HL-60 (cell line): ENCODE measurements at regions not wholly inside any gene's neighbourhood (a gene's known extent, or its start where the extent isn't known, plus 50 kb on each side); places are given as distances from the start of the nearest gene placed in this dataset.

Experiments used
- DNase-seq, 2 experiments: peaks; one replicate each; pipeline ENCODE4 v3.0.0-alpha.2; 2010 to 2020; ENCODE audit warnings: low read depth in 1 of 2, low spot score in 1 of 2
- H3K27ac ChIP-seq: fragments of 250-450 bp; sonication (Bioruptor Pico); replicated peaks from 2 replicates; pipeline ENCODE4 v1.5.1; 2020; ENCODE audit warnings: mild to moderate bottlenecking, moderate library complexity
- H3K27me3 ChIP-seq: fragments of 250-450 bp; sonication (Bioruptor Pico); 2 replicates; pipeline ENCODE4 v1.5.1; 2021; ENCODE audit warnings: mild to moderate bottlenecking, moderate library complexity; ENCODE audit not compliant: insufficient read depth, poor library complexity, severe bottlenecking
- H3K4me3 ChIP-seq: replicated peaks from 2 replicates; pipeline ENCODE4 v1.5.1; 2011; ENCODE audit warnings: mild to moderate bottlenecking, control low read depth, low read length; ENCODE audit not compliant: insufficient read depth
- GABPA ChIP-seq: IDR thresholded peaks from 2 replicates; pipeline ENCODE4 v1.6.1; 2012; ENCODE audit warnings: low read depth
- POLR2AphosphoS5 ChIP-seq: IDR thresholded peaks from 2 replicates; pipeline ENCODE4 v1.6.1; 2012; ENCODE audit warnings: low read depth
- SPI1 ChIP-seq: IDR thresholded peaks from 2 replicates; pipeline ENCODE4 v1.6.1; 2012; ENCODE audit warnings: low read depth, mild to moderate bottlenecking, borderline replicate concordance
- TF ChIP-seq, protein P1 (sequence below): IDR thresholded peaks from one replicate; pipeline ENCODE4 v1.5.1; 2011; ENCODE audit warnings: low read length, control low read depth, inconsistent platforms; ENCODE audit not compliant: insufficient read depth
- TF ChIP-seq, protein P2 (sequence below): IDR thresholded peaks from 2 replicates; pipeline ENCODE4 v1.6.1; 2012; ENCODE audit warnings: low read depth; ENCODE audit not compliant: insufficient replicate concordance

DNA sequence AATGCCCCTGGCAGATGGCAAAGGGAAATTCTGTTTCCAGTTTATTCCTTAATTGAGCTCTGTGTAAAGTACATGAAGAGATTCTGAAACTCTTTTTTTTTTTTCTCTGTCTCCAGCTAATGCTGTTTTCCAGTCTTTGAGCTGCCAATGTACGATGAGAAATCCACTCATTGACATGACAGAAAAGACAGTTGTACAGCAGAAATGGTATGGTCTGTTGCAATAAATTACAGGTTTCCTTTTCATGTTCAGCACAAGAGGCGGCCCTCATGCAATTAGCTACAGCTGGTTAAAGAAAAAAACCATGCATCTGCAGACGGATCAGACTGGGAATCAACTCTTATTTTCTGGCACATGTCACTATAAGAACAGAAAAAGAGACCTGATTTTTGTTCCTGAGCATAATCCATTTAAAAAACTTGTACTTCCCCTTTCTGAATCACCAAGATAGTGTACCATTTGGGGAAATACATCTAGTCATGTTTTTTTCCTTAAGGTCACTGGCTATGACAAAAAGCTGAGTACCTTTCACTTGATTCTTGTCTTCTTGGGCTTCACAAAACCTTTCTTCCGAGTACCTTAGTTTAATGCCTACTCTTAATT lies 289.8 kb upstream of the PREP start:
- peak; percentile 10 to 31 for DNase-seq
- TF ChIP-seq, protein P1, sequence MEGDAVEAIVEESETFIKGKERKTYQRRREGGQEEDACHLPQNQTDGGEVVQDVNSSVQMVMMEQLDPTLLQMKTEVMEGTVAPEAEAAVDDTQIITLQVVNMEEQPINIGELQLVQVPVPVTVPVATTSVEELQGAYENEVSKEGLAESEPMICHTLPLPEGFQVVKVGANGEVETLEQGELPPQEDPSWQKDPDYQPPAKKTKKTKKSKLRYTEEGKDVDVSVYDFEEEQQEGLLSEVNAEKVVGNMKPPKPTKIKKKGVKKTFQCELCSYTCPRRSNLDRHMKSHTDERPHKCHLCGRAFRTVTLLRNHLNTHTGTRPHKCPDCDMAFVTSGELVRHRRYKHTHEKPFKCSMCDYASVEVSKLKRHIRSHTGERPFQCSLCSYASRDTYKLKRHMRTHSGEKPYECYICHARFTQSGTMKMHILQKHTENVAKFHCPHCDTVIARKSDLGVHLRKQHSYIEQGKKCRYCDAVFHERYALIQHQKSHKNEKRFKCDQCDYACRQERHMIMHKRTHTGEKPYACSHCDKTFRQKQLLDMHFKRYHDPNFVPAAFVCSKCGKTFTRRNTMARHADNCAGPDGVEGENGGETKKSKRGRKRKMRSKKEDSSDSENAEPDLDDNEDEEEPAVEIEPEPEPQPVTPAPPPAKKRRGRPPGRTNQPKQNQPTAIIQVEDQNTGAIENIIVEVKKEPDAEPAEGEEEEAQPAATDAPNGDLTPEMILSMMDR, result no peak
- TF ChIP-seq SPI1, result peak; percentile 69; the same call in 1 of the 2 replicates
- Histone ChIP-seq H3K27ac (no peak overlapping the region), H3K27me3 (no peaks in the 10 kb centered on the region), H3K4me3 (no peak overlapping the region)

DNA sequence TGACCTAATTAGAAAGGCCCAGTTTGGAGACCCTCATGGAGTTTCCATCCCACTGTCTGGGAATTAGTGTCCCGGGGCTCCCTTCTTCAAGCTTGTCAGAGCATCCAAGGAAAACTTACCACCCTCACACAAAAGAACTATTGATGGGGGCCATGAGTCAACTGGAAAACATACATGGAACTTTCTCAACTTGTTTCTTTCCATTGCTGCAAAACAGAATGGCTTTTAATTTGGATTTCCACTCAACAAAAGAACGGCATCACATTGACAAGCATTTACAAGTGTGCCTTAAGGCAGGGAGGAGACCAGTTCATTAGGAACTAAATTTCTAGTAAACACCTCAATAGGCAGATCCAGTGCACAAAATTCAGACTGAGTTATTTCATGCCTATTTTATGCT lies 289.1 kb upstream of the PREP start:
- H3K27ac ChIP-seq, result no peak overlapping the region
- DNase-seq, result no peak
- no peaks in the 10 kb centered on the region for H3K27me3 ChIP-seq
- no peak overlapping the region for H3K4me3 ChIP-seq
- no peak for TF ChIP-seq GABPA
- TF ChIP-seq, protein P1, result no peak
- TF ChIP-seq, protein P2, sequence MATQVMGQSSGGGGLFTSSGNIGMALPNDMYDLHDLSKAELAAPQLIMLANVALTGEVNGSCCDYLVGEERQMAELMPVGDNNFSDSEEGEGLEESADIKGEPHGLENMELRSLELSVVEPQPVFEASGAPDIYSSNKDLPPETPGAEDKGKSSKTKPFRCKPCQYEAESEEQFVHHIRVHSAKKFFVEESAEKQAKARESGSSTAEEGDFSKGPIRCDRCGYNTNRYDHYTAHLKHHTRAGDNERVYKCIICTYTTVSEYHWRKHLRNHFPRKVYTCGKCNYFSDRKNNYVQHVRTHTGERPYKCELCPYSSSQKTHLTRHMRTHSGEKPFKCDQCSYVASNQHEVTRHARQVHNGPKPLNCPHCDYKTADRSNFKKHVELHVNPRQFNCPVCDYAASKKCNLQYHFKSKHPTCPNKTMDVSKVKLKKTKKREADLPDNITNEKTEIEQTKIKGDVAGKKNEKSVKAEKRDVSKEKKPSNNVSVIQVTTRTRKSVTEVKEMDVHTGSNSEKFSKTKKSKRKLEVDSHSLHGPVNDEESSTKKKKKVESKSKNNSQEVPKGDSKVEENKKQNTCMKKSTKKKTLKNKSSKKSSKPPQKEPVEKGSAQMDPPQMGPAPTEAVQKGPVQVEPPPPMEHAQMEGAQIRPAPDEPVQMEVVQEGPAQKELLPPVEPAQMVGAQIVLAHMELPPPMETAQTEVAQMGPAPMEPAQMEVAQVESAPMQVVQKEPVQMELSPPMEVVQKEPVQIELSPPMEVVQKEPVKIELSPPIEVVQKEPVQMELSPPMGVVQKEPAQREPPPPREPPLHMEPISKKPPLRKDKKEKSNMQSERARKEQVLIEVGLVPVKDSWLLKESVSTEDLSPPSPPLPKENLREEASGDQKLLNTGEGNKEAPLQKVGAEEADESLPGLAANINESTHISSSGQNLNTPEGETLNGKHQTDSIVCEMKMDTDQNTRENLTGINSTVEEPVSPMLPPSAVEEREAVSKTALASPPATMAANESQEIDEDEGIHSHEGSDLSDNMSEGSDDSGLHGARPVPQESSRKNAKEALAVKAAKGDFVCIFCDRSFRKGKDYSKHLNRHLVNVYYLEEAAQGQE, result no peak
- no peak for TF ChIP-seq SPI1
- no peak for TF ChIP-seq POLR2AphosphoS5

DNA sequence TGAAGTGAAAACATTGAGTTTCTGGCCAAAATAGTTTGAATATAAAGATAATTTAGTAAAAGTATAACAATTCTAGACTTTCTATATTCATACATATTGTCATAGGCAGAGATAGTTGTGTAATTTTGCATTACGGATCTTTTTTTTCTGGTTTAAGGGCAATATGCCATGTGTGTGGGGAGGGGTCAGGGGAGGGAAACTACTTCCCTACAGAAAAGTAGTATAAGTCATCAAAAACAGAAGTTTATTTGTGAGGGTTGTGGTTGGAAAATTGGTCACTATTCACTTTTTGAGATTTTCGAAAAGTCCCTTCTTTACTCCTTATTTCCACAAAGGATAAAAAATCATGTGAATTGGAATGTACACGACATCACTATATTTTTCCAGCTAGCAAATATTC lies 288.2 kb upstream of the PREP start:
- peak; percentile 35 to 59 for DNase-seq
- H3K27me3 ChIP-seq, result no peaks in the 10 kb centered on the region

More for the DNA sequence above, 288.2 kb upstream of the PREP start:
- Histone ChIP-seq H3K4me3 (no peak overlapping the region), H3K27ac (no peak overlapping the region)
- TF ChIP-seq GABPA, result no peak
- TF ChIP-seq, protein P2, result no peak
- no peak for TF ChIP-seq POLR2AphosphoS5
- TF ChIP-seq, protein P1, result no peak
- TF ChIP-seq SPI1, result peak; percentile 23; the same call in 1 of the 2 replicates
